ENCODE measurements at regions not wholly inside any gene's neighbourhood (a gene's known extent, or its start where the extent isn't known, plus 50 kb on each side); places are given as distances from the start of the nearest gene placed in this dataset.
A peak's percentile ranks its signal among the peaks of the same experiment; 100 is the strongest.

GRCh38 chr22:26762503-26763472, 105.4 kb downstream of the MIAT start:
- Histone ChIP-seq H3K27ac (no peak overlapping the region), H3K4me1 (no peaks in the 10 kb centered on the region), H3K27me3 (no peaks in the 10 kb centered on the region), H3K4me3 (no peak overlapping the region), H3K9me3 (peaks cover 0 to under 1% (median 0%) of the 10 kb centered on the region in 4 donors), H3K36me3 (peaks cover 0 to 17% (median 0%) of the 10 kb centered on the region in 4 donors)
- 90 to 94% (median 93%) methylated on average over 17 of the region's 17 CpGs for WGBS, 5 donors
- intact Hi-C loops (cut with DNase I; ENCODE audit: low total_unique reads) = no loop called here
- no peak for TF ChIP-seq POLR2AphosphoS5 (IDR thresholded peaks at IDR 0.05)
- no peak for TF ChIP-seq CTCF (IDR thresholded peaks at IDR 0.05)
- TF ChIP-seq EP300 (IDR thresholded peaks at IDR 0.05) = no peak
- no peak for TF ChIP-seq POLR2A (IDR thresholded peaks at IDR 0.05)
- no peak for DNase-seq

- H3K9me3 ChIP-seq = no peaks in the 10 kb centered on the region
- no peaks in the 10 kb centered on the region for H3K27me3 ChIP-seq
- no peaks in the 10 kb centered on the region for H3K4me1 ChIP-seq
- intact Hi-C loops (cut with DNase I; ENCODE audit: low total_unique reads) = no loop called here
- H3K4me3 ChIP-seq = no peak overlapping the region
- peak in 1 of 2 donors; percentile 53 for DNase-seq
- TF ChIP-seq POLR2AphosphoS5 (IDR thresholded peaks at IDR 0.05) (no peak), EP300 (IDR thresholded peaks at IDR 0.05) (no peak), CTCF (IDR thresholded peaks at IDR 0.05) (no peak), POLR2A (IDR thresholded peaks at IDR 0.05) (no peak)
- 52 to 61% (median 54%) methylated on average over 16 of the region's 16 CpGs for WGBS, 5 donors
- H3K27ac ChIP-seq = no peak overlapping the region
- H3K36me3 ChIP-seq = peaks cover 0 to 17% (median 0%) of the 10 kb centered on the region in 4 donors
Observed at GRCh38 chr22:26763633-26764361, 106.4 kb downstream of the MIAT start.

GRCh38 chr22:26766510-26767350, 109.3 kb downstream of the MIAT start:
- no peaks in the 10 kb centered on the region for H3K27me3 ChIP-seq
- no peak overlapping the region for H3K27ac ChIP-seq
- H3K4me3 ChIP-seq = no peak overlapping the region
- WGBS, 5 donors = 86 to 96% (median 94%) methylated on average over 19 of the region's 19 CpGs
- no peaks in the 10 kb centered on the region for H3K4me1 ChIP-seq
- no peak for DNase-seq
- intact Hi-C loops (cut with DNase I; ENCODE audit: low total_unique reads) = no loop called here
- H3K9me3 ChIP-seq = no peaks in the 10 kb centered on the region
- TF ChIP-seq CTCF (IDR thresholded peaks at IDR 0.05) = no peak
- no peak for TF ChIP-seq POLR2AphosphoS5 (IDR thresholded peaks at IDR 0.05)
- no peak for TF ChIP-seq EP300 (IDR thresholded peaks at IDR 0.05)
- TF ChIP-seq POLR2A (IDR thresholded peaks at IDR 0.05) = no peak
- peaks cover 0 to 17% (median 0%) of the 10 kb centered on the region in 4 donors for H3K36me3 ChIP-seq

All from stomach (tissue), 8 donors.